ENCODE measurements at regions not wholly inside any gene's neighbourhood (a gene's known extent, or its start where the extent isn't known, plus 50 kb on each side); places are given as distances from the start of the nearest gene placed in this dataset.

- DNase-seq = no peak
Observed at GRCh38 chr4:14049946-14050345, 422.4 kb upstream of the BOD1L1 start.

GRCh38 chr4:14053291-14053690 is 425.8 kb upstream of the BOD1L1 start:
- no peak for DNase-seq

GRCh38 chr4:14054391-14054790 is 426.9 kb upstream of the BOD1L1 start:
- DNase-seq = no peak

GRCh38 chr4:14059006-14059405 is 431.5 kb upstream of the BOD1L1 start:
- no peak for DNase-seq

GRCh38 chr4:14064984-14065383 is 437.5 kb upstream of the BOD1L1 start:
- DNase-seq = no peak

- no peak for DNase-seq
Observed at GRCh38 chr4:14065406-14065805, 437.9 kb upstream of the BOD1L1 start.

GRCh38 chr4:14066979-14067378 is 439.5 kb upstream of the BOD1L1 start:
- DNase-seq = no peak

GRCh38 chr4:14069886-14070285 is 442.4 kb upstream of the BOD1L1 start:
- DNase-seq = no peak

- DNase-seq = no peak
Observed at GRCh38 chr4:14070289-14070880, 442.9 kb upstream of the BOD1L1 start.

- no peak for DNase-seq
Observed at GRCh38 chr4:14072506-14072905, 445.0 kb upstream of the BOD1L1 start.

GRCh38 chr4:14076776-14077175 is 449.3 kb upstream of the BOD1L1 start:
- no peak for DNase-seq

GRCh38 chr4:14078326-14078725 is 450.8 kb upstream of the BOD1L1 start:
- DNase-seq = no peak

- no peak for DNase-seq
Observed at GRCh38 chr4:14079601-14080000, 452.1 kb upstream of the BOD1L1 start.

GRCh38 chr4:14083150-14083549 is 455.6 kb upstream of the BOD1L1 start:
- no peak for DNase-seq

GRCh38 chr4:14084598-14084997 is 457.1 kb upstream of the BOD1L1 start:
- no peak for DNase-seq

- no peak for DNase-seq
Observed at GRCh38 chr4:14087459-14087858, 459.9 kb upstream of the BOD1L1 start.

GRCh38 chr4:14087921-14088320 is 460.4 kb upstream of the BOD1L1 start:
- DNase-seq = no peak

GRCh38 chr4:14091531-14091930 is 464.0 kb upstream of the BOD1L1 start:
- DNase-seq = no peak

- no peak for DNase-seq
Observed at GRCh38 chr4:14091966-14092365, 464.4 kb upstream of the BOD1L1 start.

GRCh38 chr4:14092741-14093140 is 465.2 kb upstream of the BOD1L1 start:
- no peak for DNase-seq

- no peak for DNase-seq
Observed at GRCh38 chr4:14095831-14096230, 468.3 kb upstream of the BOD1L1 start.

GRCh38 chr4:14096396-14096965 is 469.0 kb upstream of the BOD1L1 start:
- DNase-seq = no peak

GRCh38 chr4:14100349-14100748 is 472.8 kb upstream of the BOD1L1 start:
- no peak for DNase-seq

- DNase-seq = no peak
Observed at GRCh38 chr4:14110407-14110806, 482.9 kb upstream of the BOD1L1 start.

GRCh38 chr4:14111730-14112181 is 484.2 kb upstream of the BOD1L1 start:
- DNase-seq = no peak
